ENCODE measurements at regions not wholly inside any gene's neighbourhood (a gene's known extent, or its start where the extent isn't known, plus 50 kb on each side); places are given as distances from the start of the nearest gene placed in this dataset.

DNA sequence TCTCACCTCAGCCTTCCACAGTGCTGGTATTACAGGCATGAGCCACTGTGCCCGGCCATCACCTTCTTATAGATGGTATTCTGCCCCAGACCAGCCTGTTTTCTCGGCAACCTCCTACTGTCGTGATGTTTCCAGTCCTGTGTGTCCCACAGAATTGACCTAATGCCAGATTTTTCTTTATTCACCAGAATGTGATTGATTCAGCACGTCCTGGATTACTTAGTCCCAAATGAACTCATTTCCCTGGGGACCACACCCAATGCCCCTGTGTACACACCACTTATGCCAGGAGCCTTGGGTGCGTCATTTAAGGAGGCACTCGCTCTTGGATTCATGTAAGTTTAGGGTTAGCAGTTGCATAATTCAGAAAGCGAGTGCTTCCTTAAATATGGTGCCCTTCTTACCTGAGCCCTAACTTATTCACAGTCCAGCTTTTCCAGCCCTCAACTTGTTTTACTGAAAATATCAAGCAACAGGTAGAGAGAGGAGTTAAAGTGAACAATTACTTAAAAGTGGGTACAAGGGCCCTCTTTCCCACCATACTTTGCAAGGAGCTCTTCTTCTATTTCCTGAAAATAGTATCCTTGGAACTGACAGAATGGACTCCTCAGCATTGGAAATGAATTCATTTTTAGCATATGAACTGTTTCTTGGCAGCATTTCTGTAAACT is 64.6 kb upstream of the UBE2E1 start:
- H4K20me1 ChIP-seq (replicated peaks; ENCODE audit: control insufficient read depth, extremely low read depth, insufficient read depth, low read length), result no peaks in the 10 kb centered on the region
- BruUV-seq (replicated peaks), result TSS peak; percentile 83
- H3K27me3 ChIP-seq (ENCODE audit: control insufficient read depth in 2 of 2, insufficient read depth in 2 of 2, low read length in 2 of 2), result no peaks in the 10 kb centered on the region
- H2AFZ ChIP-seq (ENCODE audit: low read depth, low read length), result peak overlapping the region; percentile 3
- DNase-seq (ENCODE audit: low read depth, low spot score), result peak; percentile 66
- H3K9ac ChIP-seq (replicated peaks; ENCODE audit: extremely low read depth, insufficient read depth, low read length), result peak overlapping the region; percentile 35
- intact Hi-C loops (cut with micrococcal nuclease), result loop anchor here (2.0 to 10.0 kb wide), 4 partner anchors 129 to 416 kb away; partner anchors contain the start of gene NR1D2
- H3K27ac ChIP-seq (ENCODE audit: insufficient read depth, low read depth, low read length), result peak overlapping the region; percentile 66
- H3K4me2 ChIP-seq (ENCODE audit: insufficient read depth, low read length), result peak overlapping the region; percentile 47
- CTCF ChIA-PET, result no interaction called here
- H3K9me3 ChIP-seq (replicated peaks; ENCODE audit: control insufficient read depth, insufficient read depth, low read length), result no peaks in the 10 kb centered on the region
- POLR2A ChIA-PET, result no interaction called here
- FAIRE-seq, result peak; percentile 74
- no peaks in the 10 kb centered on the region for H3K9me1 ChIP-seq (replicated peaks; ENCODE audit: control insufficient read depth, extremely low read depth, insufficient read depth, low read length)
- TF ChIP-seq POLR2A (IDR thresholded peaks at IDR 0.05; ENCODE audit: low read depth, low read length), result no peak
- TF ChIP-seq, protein P1, sequence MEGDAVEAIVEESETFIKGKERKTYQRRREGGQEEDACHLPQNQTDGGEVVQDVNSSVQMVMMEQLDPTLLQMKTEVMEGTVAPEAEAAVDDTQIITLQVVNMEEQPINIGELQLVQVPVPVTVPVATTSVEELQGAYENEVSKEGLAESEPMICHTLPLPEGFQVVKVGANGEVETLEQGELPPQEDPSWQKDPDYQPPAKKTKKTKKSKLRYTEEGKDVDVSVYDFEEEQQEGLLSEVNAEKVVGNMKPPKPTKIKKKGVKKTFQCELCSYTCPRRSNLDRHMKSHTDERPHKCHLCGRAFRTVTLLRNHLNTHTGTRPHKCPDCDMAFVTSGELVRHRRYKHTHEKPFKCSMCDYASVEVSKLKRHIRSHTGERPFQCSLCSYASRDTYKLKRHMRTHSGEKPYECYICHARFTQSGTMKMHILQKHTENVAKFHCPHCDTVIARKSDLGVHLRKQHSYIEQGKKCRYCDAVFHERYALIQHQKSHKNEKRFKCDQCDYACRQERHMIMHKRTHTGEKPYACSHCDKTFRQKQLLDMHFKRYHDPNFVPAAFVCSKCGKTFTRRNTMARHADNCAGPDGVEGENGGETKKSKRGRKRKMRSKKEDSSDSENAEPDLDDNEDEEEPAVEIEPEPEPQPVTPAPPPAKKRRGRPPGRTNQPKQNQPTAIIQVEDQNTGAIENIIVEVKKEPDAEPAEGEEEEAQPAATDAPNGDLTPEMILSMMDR (IDR thresholded peaks at IDR 0.05; ENCODE audit: extremely low read depth in 1 of 2, insufficient read depth in 1 of 2, low read depth in 1 of 2, low read length in 2 of 2), result no peak
- TF ChIP-seq POLR2AphosphoS5 (IDR thresholded peaks at IDR 0.05; ENCODE audit: insufficient read depth, low read depth, low read length), result peak; percentile 35
- no peak for TF ChIP-seq EZH2 (IDR thresholded peaks at IDR 0.05; ENCODE audit: borderline replicate concordance, low read depth, low read length, severe bottlenecking)
- no peak for TF ChIP-seq MYC (IDR thresholded peaks at IDR 0.05; ENCODE audit: low read depth, low read length)
- TF ChIP-seq JUN (IDR thresholded peaks at IDR 0.05; ENCODE audit: borderline replicate concordance, insufficient read depth, insufficient read length, low read depth), result peak; percentile 12
- peak; percentile 79 for TF ChIP-seq FOS (IDR thresholded peaks at IDR 0.05; ENCODE audit: borderline replicate concordance, insufficient read depth, low read length)
- TF ChIP-seq, protein P2, sequence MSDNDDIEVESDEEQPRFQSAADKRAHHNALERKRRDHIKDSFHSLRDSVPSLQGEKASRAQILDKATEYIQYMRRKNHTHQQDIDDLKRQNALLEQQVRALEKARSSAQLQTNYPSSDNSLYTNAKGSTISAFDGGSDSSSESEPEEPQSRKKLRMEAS (IDR thresholded peaks at IDR 0.05; ENCODE audit: insufficient read depth, insufficient read length), result no peak
- no peak for TF ChIP-seq GATA2 (IDR thresholded peaks at IDR 0.05; ENCODE audit: insufficient read depth, insufficient read length, low read depth, low read length)
- H3K4me3 ChIP-seq (replicated peaks in 1 of 3; ENCODE audit: insufficient read depth in 1 of 3, low read depth in 1 of 3, low read length in 3 of 3), result no peak overlapping the region
- H3K79me2 ChIP-seq (ENCODE audit: control insufficient read depth, insufficient read depth, low read length), result no peaks in the 10 kb centered on the region
- no peaks in the 10 kb centered on the region for H3K36me3 ChIP-seq (ENCODE audit: control insufficient read depth in 2 of 2, extremely low read depth in 1 of 2, insufficient read depth in 2 of 2, low read length in 2 of 2)
- H3K4me1 ChIP-seq (ENCODE audit: control insufficient read depth, extremely low read depth, insufficient read depth, low read length), result peaks cover 31% of the 10 kb centered on the region
- dilution Hi-C loops (cut with MboI; ENCODE audit: extremely low pct_ligation_motif_present, low sequenced_read_pairs), result no loop called here

Data from endothelial cell of umbilical vein (primary cell).